ENCODE measurements at regions not wholly inside any gene's neighbourhood (a gene's known extent, or its start where the extent isn't known, plus 50 kb on each side); places are given as distances from the start of the nearest gene placed in this dataset.

- TF ChIP-seq CTCF (IDR thresholded peaks at IDR 0.05; ENCODE audit: poor library complexity, severe bottlenecking) (no peak), EZH2 (IDR thresholded peaks at IDR 0.05; ENCODE audit: borderline replicate concordance, insufficient read depth, low read length, poor library complexity, severe bottlenecking) (no peak)
Measured at GRCh38 chr12:127567531-127567930, 699.4 kb upstream of the TMEM132C start.
